H9 (cell line): ENCODE measurements at regions not wholly inside any gene's neighbourhood (a gene's known extent, or its start where the extent isn't known, plus 50 kb on each side); places are given as distances from the start of the nearest gene placed in this dataset.

Experiments
- DNase-seq: peaks from one replicate; pipeline ENCODE4 v3.0.0-alpha.2; 2017
- H2AFZ ChIP-seq: one replicate; pipeline ENCODE4 v1.6.1; 2013; ENCODE audit warnings: mild to moderate bottlenecking, low read length, control low read depth, moderate library complexity
- H2AK5ac ChIP-seq: 2 replicates; pipeline ENCODE4 v1.6.1; 2013; ENCODE audit warnings: low read length, control low read depth, mixed read lengths; ENCODE audit not compliant: insufficient read length
- H2BK120ac ChIP-seq: one replicate; pipeline ENCODE4 v1.6.1; 2013; ENCODE audit warnings: low read depth, mild to moderate bottlenecking, low read length, control low read depth, inconsistent platforms; ENCODE audit not compliant: poor library complexity, severe bottlenecking
- H2BK12ac ChIP-seq: 2 replicates; pipeline ENCODE4 v1.6.1; 2013; ENCODE audit warnings: low read length, control low read depth, mixed read lengths, low read depth; ENCODE audit not compliant: insufficient read length
- H2BK15ac ChIP-seq: 2 replicates; pipeline ENCODE4 v1.6.1; 2013; ENCODE audit warnings: low read depth, low read length, control low read depth
- H2BK20ac ChIP-seq: one replicate; pipeline ENCODE4 v1.6.1; 2013; ENCODE audit warnings: low read depth, mild to moderate bottlenecking, low read length, control low read depth, inconsistent platforms; ENCODE audit not compliant: poor library complexity, severe bottlenecking
- H2BK5ac ChIP-seq: 2 replicates; pipeline ENCODE4 v1.6.1; 2013; ENCODE audit warnings: low read length, control low read depth, mixed read lengths; ENCODE audit not compliant: insufficient read length
- H3K14ac ChIP-seq: 2 replicates; pipeline ENCODE4 v1.6.1; 2013; ENCODE audit warnings: low read length, control low read depth; ENCODE audit not compliant: insufficient read depth
- H3K18ac ChIP-seq: 2 replicates; pipeline ENCODE4 v1.6.1; 2013; ENCODE audit warnings: low read depth, mild to moderate bottlenecking, mixed read lengths, low read length, control low read depth; ENCODE audit not compliant: insufficient read length
- H3K23ac ChIP-seq: 2 replicates; pipeline ENCODE4 v1.6.1; 2013; ENCODE audit warnings: low read length, control low read depth, mixed read lengths, low read depth; ENCODE audit not compliant: insufficient read length
- H3K23me2 ChIP-seq: 2 replicates; pipeline ENCODE4 v1.6.1; 2013; ENCODE audit warnings: low read depth, mild to moderate bottlenecking, mixed read lengths, low read length, control low read depth; ENCODE audit not compliant: insufficient read length, poor library complexity, severe bottlenecking
- H3K27ac ChIP-seq: 2 replicates; pipeline ENCODE4 v1.5.1; 2013; ENCODE audit warnings: low read length, control low read depth, mixed read lengths, low read depth; ENCODE audit not compliant: insufficient read length
- H3K27me3 ChIP-seq: 2 replicates; pipeline ENCODE4 v1.6.1; 2013; ENCODE audit warnings: low read length, control low read depth, inconsistent platforms; ENCODE audit not compliant: insufficient read depth
- H3K4ac ChIP-seq: 2 replicates; pipeline ENCODE4 v1.6.1; 2013; ENCODE audit warnings: low read depth, mild to moderate bottlenecking, control low read depth, inconsistent platforms, low read length, moderate library complexity
- H3K4me1 ChIP-seq: 2 replicates; pipeline ENCODE4 v1.6.1; 2013; ENCODE audit warnings: low read length, control low read depth, inconsistent platforms; ENCODE audit not compliant: insufficient read depth
- H3K4me2 ChIP-seq: 2 replicates; pipeline ENCODE4 v1.6.1; 2013; ENCODE audit warnings: low read length, control low read depth, mixed read lengths; ENCODE audit not compliant: insufficient read length, insufficient read depth
- H3K56ac ChIP-seq: 2 replicates; pipeline ENCODE4 v1.6.1; 2013; ENCODE audit warnings: low read depth, mild to moderate bottlenecking, mixed read lengths, low read length, control low read depth; ENCODE audit not compliant: insufficient read length
- H3K79me1 ChIP-seq: 2 replicates; pipeline ENCODE4 v1.6.1; 2013; ENCODE audit warnings: low read depth, mild to moderate bottlenecking, moderate library complexity, low read length, control low read depth, inconsistent platforms; ENCODE audit not compliant: insufficient read depth, poor library complexity, severe bottlenecking
- H3K79me2 ChIP-seq: 2 replicates; pipeline ENCODE4 v1.6.1; 2013; ENCODE audit warnings: low read length, control low read depth, inconsistent platforms; ENCODE audit not compliant: insufficient read depth
- H3K9ac ChIP-seq: 2 replicates; pipeline ENCODE4 v1.6.1; 2013; ENCODE audit warnings: low read length, control low read depth, mixed read lengths; ENCODE audit not compliant: insufficient read length; ENCODE audit errors: extremely low read depth
- H3K9me3 ChIP-seq: one replicate; pipeline ENCODE4 v1.6.1; 2013; ENCODE audit warnings: low read depth, low read length, inconsistent platforms; ENCODE audit not compliant: control insufficient read depth
- H3T11ph ChIP-seq: one replicate; pipeline ENCODE4 v1.6.1; 2013; ENCODE audit warnings: mild to moderate bottlenecking, low read length, control low read depth, inconsistent platforms
- H4K20me1 ChIP-seq: one replicate; pipeline ENCODE4 v1.6.1; 2013; ENCODE audit not compliant: control insufficient read depth, insufficient read length, insufficient read depth
- H4K5ac ChIP-seq: 2 replicates; pipeline ENCODE4 v1.6.1; 2013; ENCODE audit warnings: low read depth, mild to moderate bottlenecking, mixed read lengths, low read length, control low read depth; ENCODE audit not compliant: insufficient read length
- H4K8ac ChIP-seq: replicated peaks from 2 replicates; pipeline ENCODE4 v1.6.1; 2013; ENCODE audit warnings: low read length, control low read depth, mixed read lengths, low read depth; ENCODE audit not compliant: insufficient read length
- H4K91ac ChIP-seq: 2 replicates; pipeline ENCODE4 v1.6.1; 2013; ENCODE audit warnings: low read depth, mild to moderate bottlenecking, moderate library complexity, mixed read lengths, low read length, control low read depth; ENCODE audit not compliant: insufficient read length
- H3K27ac Mint-ChIP-seq, 3 experiments: 2 replicates in 2 of 3; 3 replicates in 1 of 3; pipeline ENCODE4 v1.8.0; 2020 to 2021; ENCODE audit warnings: mixed read lengths in 3 of 3, mild to moderate bottlenecking in 1 of 3, moderate library complexity in 1 of 3
- H3K27me3 Mint-ChIP-seq: 2 replicates; pipeline ENCODE4 v1.8.0; 2021; ENCODE audit warnings: low read depth, mild to moderate bottlenecking, moderate library complexity, mixed read lengths
- H3K36me3 Mint-ChIP-seq, 3 experiments: 2 replicates in 2 of 3; 3 replicates in 1 of 3; pipeline ENCODE4 v1.8.0; 2020 to 2021; ENCODE audit warnings: low read depth in 3 of 3, mixed read lengths in 3 of 3; ENCODE audit not compliant: insufficient read depth in 1 of 3
- H3K4me1 Mint-ChIP-seq, 2 experiments: 2 replicates each; pipeline ENCODE4 v1.8.0; 2020; ENCODE audit warnings: mixed read lengths in 2 of 2
- H3K4me3 Mint-ChIP-seq, 2 experiments: 2 replicates in 1 of 2; 3 replicates in 1 of 2; pipeline ENCODE4 v1.8.0; 2020 to 2021; ENCODE audit warnings: mild to moderate bottlenecking in 2 of 2, mixed read lengths in 2 of 2, moderate library complexity in 1 of 2
- H3K9me3 Mint-ChIP-seq, 2 experiments: 2 replicates in 1 of 2; 3 replicates in 1 of 2; pipeline ENCODE4 v1.8.0; 2020; ENCODE audit warnings: mild to moderate bottlenecking in 2 of 2, mixed read lengths in 2 of 2, moderate library complexity in 1 of 2
- CTCF ChIP-seq: fragments of 200-600 bp; sonication (generic); conservative IDR thresholded peaks from 3 replicates; pipeline ENCODE4 v1.8.0; 2021; ENCODE audit warnings: antibody characterized with exemption, mild to moderate bottlenecking

- TF ChIP-seq CTCF, result no peak
- Mint-ChIP-seq H3K36me3 (no peaks in the 10 kb centered on the region), H3K4me3 (no peak overlapping the region), H3K27ac (no peak overlapping the region), H3K27me3 (no peaks in the 10 kb centered on the region), H3K4me1 (peaks cover 19 to 23% of the 10 kb centered on the region in 2 experiments), H3K9me3 (no peaks in the 10 kb centered on the region)
- Histone ChIP-seq H2BK12ac (no peak overlapping the region), H3K18ac (no peak overlapping the region), H4K5ac (no peak overlapping the region), H2BK20ac (no peak overlapping the region), H3K23ac (no peak overlapping the region), H2AK5ac (no peak overlapping the region), H3K4ac (no peak overlapping the region), H3T11ph (no peak overlapping the region), H3K9me3 (no peaks in the 10 kb centered on the region), H3K79me1 (no peaks in the 10 kb centered on the region), H4K20me1 (no peaks in the 10 kb centered on the region), H4K8ac (no peak overlapping the region), H3K9ac (no peak overlapping the region), H3K79me2 (no peaks in the 10 kb centered on the region), H3K27me3 (no peaks in the 10 kb centered on the region; the same call in 1 of the 2 replicates), H3K23me2 (no peaks in the 10 kb centered on the region), H3K27ac (no peak overlapping the region), H4K91ac (no peak overlapping the region), H2AFZ (no peak overlapping the region), H3K56ac (no peak overlapping the region), H3K14ac (no peak overlapping the region), H3K4me2 (no peak overlapping the region), H2BK120ac (no peak overlapping the region), H2BK15ac (no peak overlapping the region), H3K4me1 (peaks cover 3% of the 10 kb centered on the region; the same call in 1 of the 2 replicates), H2BK5ac (no peak overlapping the region)
- DNase-seq, result no peak
Observed at GRCh38 chr2:217108086-217108485, 248.2 kb upstream of the TNP1 start.
